TTC549 (cell line): ENCODE measurements at regions not wholly inside any gene's neighbourhood (a gene's known extent, or its start where the extent isn't known, plus 50 kb on each side); places are given as distances from the start of the nearest gene placed in this dataset.
"Not testable (repeated sequence)": the region's sequence is repeated elsewhere in the genome, so short reads cannot be mapped to it uniquely, and the experiment has no call there.

Experiments used
- FAIRE-seq: peaks from 2 replicates; lab custom pipeline; 2012; peaks lifted over from hg19 to GRCh38; lab: Jason Lieb, UNC

- no peak for FAIRE-seq
Measured at GRCh38 chr4:127327491-127327890, 305.3 kb upstream of the INTU start.

GRCh38 chr4:127335073-127335620 lies 297.6 kb upstream of the INTU start:
- no peak for FAIRE-seq

GRCh38 chr4:127335732-127336131 lies 297.0 kb upstream of the INTU start:
- no peak for FAIRE-seq

GRCh38 chr4:127343123-127343522 lies 289.6 kb upstream of the INTU start:
- FAIRE-seq, result not testable (repeated sequence)

GRCh38 chr4:127344071-127344470 lies 288.7 kb upstream of the INTU start:
- no peak for FAIRE-seq

- FAIRE-seq, result no peak
Measured at GRCh38 chr4:127347936-127348335, 284.8 kb upstream of the INTU start.

GRCh38 chr4:127352220-127353113 lies 280.3 kb upstream of the INTU start:
- no peak for FAIRE-seq

GRCh38 chr4:127355743-127356142 lies 277.0 kb upstream of the INTU start:
- no peak for FAIRE-seq

GRCh38 chr4:127357765-127358164 lies 275.0 kb upstream of the INTU start:
- FAIRE-seq, result no peak

- FAIRE-seq, result no peak
Measured at GRCh38 chr4:127362686-127363085, 270.1 kb upstream of the INTU start.

GRCh38 chr4:127364397-127364796 lies 268.4 kb upstream of the INTU start:
- FAIRE-seq, result no peak

GRCh38 chr4:127364911-127365310 lies 267.8 kb upstream of the INTU start:
- FAIRE-seq, result no peak

- no peak for FAIRE-seq
Measured at GRCh38 chr4:127370604-127371003, 262.2 kb upstream of the INTU start.

GRCh38 chr4:127379499-127379898 lies 253.3 kb upstream of the INTU start:
- no peak for FAIRE-seq

GRCh38 chr4:127379948-127380347 lies 252.8 kb upstream of the INTU start:
- not testable (repeated sequence) for FAIRE-seq

GRCh38 chr4:127383666-127384065 lies 249.1 kb upstream of the INTU start:
- FAIRE-seq, result no peak

- FAIRE-seq, result no peak
Measured at GRCh38 chr4:127394516-127394915, 238.2 kb upstream of the INTU start.

GRCh38 chr4:127400276-127400675 lies 232.5 kb upstream of the INTU start:
- FAIRE-seq, result no peak

- no peak for FAIRE-seq
Measured at GRCh38 chr4:127400731-127401346, 231.9 kb upstream of the INTU start.

- FAIRE-seq, result no peak
Measured at GRCh38 chr4:127403471-127404084, 229.2 kb upstream of the INTU start.

GRCh38 chr4:127406187-127406586 lies 226.6 kb upstream of the INTU start:
- FAIRE-seq, result no peak

- not testable (repeated sequence) for FAIRE-seq
Measured at GRCh38 chr4:127407572-127407971, 225.2 kb upstream of the INTU start.

- FAIRE-seq, result no peak
Measured at GRCh38 chr4:127410201-127410600, 222.6 kb upstream of the INTU start.
